Tibial nerve (tissue), 4 donors: ENCODE measurements at regions not wholly inside any gene's neighbourhood (a gene's known extent, or its start where the extent isn't known, plus 50 kb on each side); places are given as distances from the start of the nearest gene placed in this dataset.

Experiments used
- DNase-seq, 2 donors: peaks; one replicate each; pipeline ENCODE4 v3.0.0-alpha.2; 2019; ENCODE audit warnings: low spot score in 2 of 2
- H3K27ac ChIP-seq, 4 donors: fragments of 200-600 bp; sonication (generic) in 3 of 4; one replicate each; pipeline ENCODE4 v1.5.1; 2017 to 2019; ENCODE audit warnings: mild to moderate bottlenecking in 1 of 4
- H3K27me3 ChIP-seq, 2 donors: fragments of 200-600 bp; sonication (generic) in 1 of 2; one replicate each; pipeline versions ENCODE4 v1.5.1 to v1.6.0; 2017 to 2019
- H3K36me3 ChIP-seq, 3 donors: fragments of 200-600 bp; sonication (generic); one replicate each; pipeline ENCODE4 v1.5.1; 2018 to 2019
- H3K4me1 ChIP-seq, 4 donors: fragments of 200-600 bp; sonication (generic) in 3 of 4; one replicate each; pipeline ENCODE4 v1.5.1; 2017 to 2019
- H3K4me3 ChIP-seq, 4 donors: fragments of 200-600 bp; sonication (generic) in 3 of 4; one replicate each; pipeline ENCODE4 v1.5.1; 2017 to 2019; ENCODE audit warnings: mild to moderate bottlenecking in 1 of 4, moderate library complexity in 1 of 4
- H3K9me3 ChIP-seq, 4 donors: fragments of 200-600 bp; sonication (generic) in 3 of 4; one replicate each; pipeline ENCODE4 v1.5.1; 2017 to 2019
- EP300 ChIP-seq, 2 donors: sonication (generic); formaldehyde crosslinking; IDR thresholded peaks; one replicate each; pipeline ENCODE4 v1.6.1; 2017; ENCODE audit warnings: antibody characterized with exemption in 2 of 2, mild to moderate bottlenecking in 1 of 2
- POLR2A ChIP-seq, 2 donors: fragments of 450-650 bp; IDR thresholded peaks; one replicate each; pipeline ENCODE4 v1.6.1; 2017; ENCODE audit warnings: antibody characterized with exemption in 2 of 2, mild to moderate bottlenecking in 2 of 2, moderate library complexity in 2 of 2
- WGBS, 2 donors: methylation state at CpG; one replicate each; pipeline ENCODE4 v1.1.5; 2018; 5-methylcytosine and 5-hydroxymethylcytosine counted together
- TF ChIP-seq, protein P1 (sequence below), 5 experiments: fragments of 200-600 bp in 3 of 5; fragments of 450-650 bp in 2 of 5; sonication (generic) in 3 of 5; IDR thresholded peaks; one replicate each; pipeline ENCODE4 v1.5.1; 2016 to 2019; ENCODE audit warnings: antibody characterized with exemption in 5 of 5, mild to moderate bottlenecking in 3 of 5, moderate library complexity in 2 of 5

- no peak overlapping the region for H3K4me3 ChIP-seq
- H3K4me1 ChIP-seq = peaks cover 0 to 69% (median 17%) of the 10 kb centered on the region in 4 donors
- no peak overlapping the region for H3K27ac ChIP-seq
- H3K9me3 ChIP-seq = no peaks in the 10 kb centered on the region
- no peak for TF ChIP-seq EP300 (IDR thresholded peaks at IDR 0.05)
- no peak for TF ChIP-seq POLR2A (IDR thresholded peaks at IDR 0.05)
- TF ChIP-seq, protein P1, sequence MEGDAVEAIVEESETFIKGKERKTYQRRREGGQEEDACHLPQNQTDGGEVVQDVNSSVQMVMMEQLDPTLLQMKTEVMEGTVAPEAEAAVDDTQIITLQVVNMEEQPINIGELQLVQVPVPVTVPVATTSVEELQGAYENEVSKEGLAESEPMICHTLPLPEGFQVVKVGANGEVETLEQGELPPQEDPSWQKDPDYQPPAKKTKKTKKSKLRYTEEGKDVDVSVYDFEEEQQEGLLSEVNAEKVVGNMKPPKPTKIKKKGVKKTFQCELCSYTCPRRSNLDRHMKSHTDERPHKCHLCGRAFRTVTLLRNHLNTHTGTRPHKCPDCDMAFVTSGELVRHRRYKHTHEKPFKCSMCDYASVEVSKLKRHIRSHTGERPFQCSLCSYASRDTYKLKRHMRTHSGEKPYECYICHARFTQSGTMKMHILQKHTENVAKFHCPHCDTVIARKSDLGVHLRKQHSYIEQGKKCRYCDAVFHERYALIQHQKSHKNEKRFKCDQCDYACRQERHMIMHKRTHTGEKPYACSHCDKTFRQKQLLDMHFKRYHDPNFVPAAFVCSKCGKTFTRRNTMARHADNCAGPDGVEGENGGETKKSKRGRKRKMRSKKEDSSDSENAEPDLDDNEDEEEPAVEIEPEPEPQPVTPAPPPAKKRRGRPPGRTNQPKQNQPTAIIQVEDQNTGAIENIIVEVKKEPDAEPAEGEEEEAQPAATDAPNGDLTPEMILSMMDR (IDR thresholded peaks at IDR 0.05) = no peak
- H3K27me3 ChIP-seq = no peaks in the 10 kb centered on the region
- WGBS, 2 donors = 87% methylated on average over 4 of the region's 4 CpGs
- no peak for DNase-seq
- H3K36me3 ChIP-seq = no peaks in the 10 kb centered on the region
These were observed 287.6 kb upstream of the C2CD4B start for GRCh38 chr15:62452667-62453066.

DNA sequence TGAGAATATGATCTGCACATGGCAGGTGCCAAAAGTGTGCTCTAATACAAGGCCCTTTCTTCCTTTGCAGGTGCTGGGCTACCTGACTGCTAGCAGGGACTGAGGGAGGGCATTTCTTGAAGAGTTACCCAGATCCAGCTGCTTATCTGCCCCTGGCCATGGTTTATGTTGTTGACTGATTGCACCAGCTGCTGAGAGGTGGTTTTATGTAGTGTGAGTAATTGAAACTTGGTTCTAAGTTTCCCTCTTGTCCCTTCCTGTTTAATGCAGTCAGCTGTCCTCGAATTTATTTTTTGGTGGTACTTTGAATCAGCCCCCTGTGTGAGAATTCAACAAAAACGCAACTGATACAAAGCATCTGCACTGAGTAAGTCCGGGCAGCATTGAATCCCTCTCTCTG, 288.3 kb upstream of the C2CD4B start:
- Histone ChIP-seq H3K27me3 (no peaks in the 10 kb centered on the region), H3K4me3 (no peak overlapping the region), H3K36me3 (no peaks in the 10 kb centered on the region), H3K9me3 (no peaks in the 10 kb centered on the region), H3K4me1 (peaks cover 0 to 69% (median 17%) of the 10 kb centered on the region in 4 donors), H3K27ac (peak overlapping the region in 3 of 4 donors; percentile 55 to 92 (median 84))
- 40 to 46% methylated on average over 3 of the region's 3 CpGs for WGBS, 2 donors
- no peak for DNase-seq
- TF ChIP-seq, protein P1 (IDR thresholded peaks at IDR 0.05) = no peak
- TF ChIP-seq POLR2A (IDR thresholded peaks at IDR 0.05) = no peak

DNA sequence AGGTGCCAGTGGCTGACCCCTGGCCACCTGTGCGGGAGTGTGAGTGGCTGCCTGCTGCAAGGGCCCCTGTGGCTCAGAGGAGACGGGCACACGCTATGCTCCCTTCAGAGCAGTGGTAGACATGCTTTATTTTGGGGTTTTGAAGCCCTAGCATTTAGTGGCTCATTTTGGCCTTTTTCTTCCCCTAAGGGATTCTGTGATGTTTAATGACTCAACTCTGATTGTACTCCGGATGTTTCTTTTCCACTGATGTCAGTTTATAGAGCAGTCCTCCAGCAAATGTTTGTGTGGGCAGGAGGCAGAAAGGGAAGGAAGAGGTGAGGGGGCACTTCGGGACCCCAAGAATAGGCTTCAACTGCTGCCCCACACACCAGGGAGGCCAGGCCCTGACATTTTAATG, 288.9 kb upstream of the C2CD4B start:
- H3K4me1 ChIP-seq = peaks cover 0 to 71% (median 17%) of the 10 kb centered on the region in 4 donors
- H3K4me3 ChIP-seq = no peak overlapping the region
- WGBS, 2 donors = 30 to 31% methylated on average over 5 of the region's 5 CpGs
- TF ChIP-seq POLR2A (IDR thresholded peaks at IDR 0.05) (no peak), EP300 (IDR thresholded peaks at IDR 0.05) (no peak)
- TF ChIP-seq, protein P1 (IDR thresholded peaks at IDR 0.05) = no peak
- DNase-seq = no peak
- H3K27ac ChIP-seq = peak overlapping the region; percentile 54 to 92 (median 70)
- no peaks in the 10 kb centered on the region for H3K36me3 ChIP-seq
- H3K9me3 ChIP-seq = no peaks in the 10 kb centered on the region
- H3K27me3 ChIP-seq = no peaks in the 10 kb centered on the region

DNA sequence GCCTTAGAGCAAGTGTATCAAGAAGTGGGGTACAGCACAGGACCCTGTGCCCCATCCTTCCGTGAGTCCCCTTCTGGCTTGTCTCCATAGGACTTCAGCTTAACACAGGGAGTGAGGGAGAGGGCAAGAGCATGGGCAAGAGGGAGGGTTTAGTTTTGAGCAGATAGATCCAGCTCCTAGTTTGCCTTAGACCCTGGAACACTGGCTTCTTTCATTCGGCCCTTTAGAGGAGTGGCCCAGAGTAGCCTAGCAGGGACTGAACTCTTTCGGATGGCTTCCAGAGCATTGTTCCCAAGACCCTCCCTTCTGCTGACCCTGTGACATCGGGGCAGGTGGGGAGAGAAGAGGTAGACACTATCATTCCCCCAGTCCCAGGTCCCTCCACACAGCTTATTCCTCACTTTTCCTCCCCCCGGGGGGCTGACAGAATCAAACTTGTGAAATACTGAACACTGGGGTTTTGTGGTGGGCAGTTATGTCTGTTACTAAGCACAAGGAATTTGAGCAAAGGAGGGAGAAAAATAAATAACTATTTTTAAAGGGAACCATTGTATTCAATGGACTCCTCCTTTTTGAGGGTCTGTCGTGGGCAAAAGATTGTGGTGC, 289.6 kb upstream of the C2CD4B start:
- Histone ChIP-seq H3K4me3 (no peak overlapping the region), H3K27me3 (no peaks in the 10 kb centered on the region), H3K27ac (peak overlapping the region; percentile 54 to 92 (median 70)), H3K4me1 (peaks cover 0 to 66% (median 17%) of the 10 kb centered on the region in 4 donors), H3K36me3 (no peaks in the 10 kb centered on the region), H3K9me3 (no peaks in the 10 kb centered on the region)
- 37 to 43% methylated on average over 6 of the region's 6 CpGs for WGBS, 2 donors
- TF ChIP-seq POLR2A (IDR thresholded peaks at IDR 0.05) (no peak), EP300 (IDR thresholded peaks at IDR 0.05) (no peak)
- TF ChIP-seq, protein P1 (IDR thresholded peaks at IDR 0.05) = no peak
- no peak for DNase-seq

GRCh38 chr15:62455441-62455921, 290.4 kb upstream of the C2CD4B start:
- H3K27ac ChIP-seq = peak overlapping the region; percentile 54 to 92 (median 70)
- WGBS, 2 donors = 77 to 80% methylated on average over 11 of the region's 12 CpGs
- TF ChIP-seq EP300 (IDR thresholded peaks at IDR 0.05) (no peak), POLR2A (IDR thresholded peaks at IDR 0.05) (no peak)
- TF ChIP-seq, protein P1 (IDR thresholded peaks at IDR 0.05) = no peak
- no peak overlapping the region for H3K4me3 ChIP-seq
- no peaks in the 10 kb centered on the region for H3K9me3 ChIP-seq
- peaks cover 0 to 62% (median 17%) of the 10 kb centered on the region in 4 donors for H3K4me1 ChIP-seq
- H3K27me3 ChIP-seq = no peaks in the 10 kb centered on the region
- DNase-seq = no peak
- H3K36me3 ChIP-seq = no peaks in the 10 kb centered on the region
